MCF 10A (cell line): ENCODE measurements at regions not wholly inside any gene's neighbourhood (a gene's known extent, or its start where the extent isn't known, plus 50 kb on each side); places are given as distances from the start of the nearest gene placed in this dataset.

Experiments
- BruUV-seq: library from RNA; stranded (reverse); fragments of 400-500 nt; replicated peaks from 2 replicates; lab custom pipeline; 2021; lab: Mats Ljungman, UMichigan
- CTCF ChIA-PET: fragments of 300-600 bp; sonication (Branson Sonifier 250); formaldehyde crosslinking; extraction: SDS; loops from one replicate; lab custom pipeline; 2021; ENCODE audit warnings: antibody characterized with exemption, inconsistent platforms; lab: Yijun Ruan, JAX
- POLR2A ChIA-PET: fragments of 300-600, 350-650 bp; sonication (Branson Sonifier 250); formaldehyde crosslinking; extraction: SDS; loops from one replicate; lab custom pipeline; 2020; ENCODE audit warnings: antibody characterized with exemption, inconsistent platforms; lab: Yijun Ruan, JAX
- DNase-seq: peaks from one replicate; pipeline ENCODE4 v3.0.0-alpha.2; 2018; ENCODE audit not compliant: unreplicated experiment
- H3K27ac Mint-ChIP-seq: one replicate; pipeline ENCODE4 v1.8.0; 2022; ENCODE audit warnings: mild to moderate bottlenecking, low read depth, mixed read lengths; ENCODE audit not compliant: unreplicated experiment
- H3K27me3 Mint-ChIP-seq: one replicate; pipeline ENCODE4 v1.8.0; 2022; ENCODE audit warnings: mixed read lengths; ENCODE audit not compliant: insufficient read depth, unreplicated experiment
- H3K36me3 Mint-ChIP-seq: one replicate; pipeline ENCODE4 v1.8.0; 2022; ENCODE audit warnings: mild to moderate bottlenecking, moderate library complexity, mixed read lengths; ENCODE audit not compliant: insufficient read depth, unreplicated experiment
- H3K4me1 Mint-ChIP-seq: one replicate; pipeline ENCODE4 v1.8.0; 2022; ENCODE audit warnings: mixed read lengths; ENCODE audit not compliant: insufficient read depth, unreplicated experiment
- H3K4me3 Mint-ChIP-seq: one replicate; pipeline ENCODE4 v1.8.0; 2022; ENCODE audit warnings: mild to moderate bottlenecking, moderate library complexity, mixed read lengths; ENCODE audit not compliant: unreplicated experiment
- H3K9me3 Mint-ChIP-seq: one replicate; pipeline ENCODE4 v1.8.0; 2022; ENCODE audit warnings: mixed read lengths; ENCODE audit not compliant: unreplicated experiment
- intact Hi-C: fragments of 100-400 bp; cut with micrococcal nuclease; formaldehyde crosslinking; loops from 2 replicates; pipeline ENCODE4 v1.14.1; 2022
- TF ChIP-seq, protein P1 (sequence below): fragments of 200-600 bp; IDR thresholded peaks from one replicate; pipeline ENCODE4 v1.8.0; 2022; ENCODE audit warnings: antibody characterized with exemption, mild to moderate bottlenecking; ENCODE audit not compliant: unreplicated experiment

DNA sequence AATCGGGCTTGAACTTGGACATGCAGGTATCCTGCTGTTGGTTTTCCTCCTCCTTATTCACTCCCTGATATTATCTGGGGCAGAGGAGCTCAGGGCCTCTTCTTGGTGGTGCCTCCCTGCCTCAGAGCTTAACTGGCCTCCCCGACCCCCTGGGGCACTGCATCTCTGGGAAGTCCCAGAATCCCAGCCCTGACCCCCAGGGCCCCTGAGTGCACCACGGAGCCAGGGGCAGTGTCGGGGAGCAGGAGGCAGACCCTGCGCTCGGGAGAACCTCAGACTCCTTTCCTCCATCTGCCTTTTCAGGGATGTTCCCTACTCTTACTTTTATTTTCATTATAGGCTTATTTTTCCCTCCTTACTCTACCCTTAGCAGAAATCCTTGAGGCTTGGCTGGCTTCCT is 537.0 kb downstream of the BRD1 start:
- BruUV-seq: no TSS peak
- no peak overlapping the region for H3K27ac Mint-ChIP-seq
- intact Hi-C loops: no loop called here
- ChIA-PET CTCF (no interaction called here), POLR2A (no interaction called here)
- H3K36me3 Mint-ChIP-seq: no peaks in the 10 kb centered on the region
- H3K27me3 Mint-ChIP-seq: no peaks in the 10 kb centered on the region
- no peak overlapping the region for H3K4me3 Mint-ChIP-seq
- TF ChIP-seq, protein P1, sequence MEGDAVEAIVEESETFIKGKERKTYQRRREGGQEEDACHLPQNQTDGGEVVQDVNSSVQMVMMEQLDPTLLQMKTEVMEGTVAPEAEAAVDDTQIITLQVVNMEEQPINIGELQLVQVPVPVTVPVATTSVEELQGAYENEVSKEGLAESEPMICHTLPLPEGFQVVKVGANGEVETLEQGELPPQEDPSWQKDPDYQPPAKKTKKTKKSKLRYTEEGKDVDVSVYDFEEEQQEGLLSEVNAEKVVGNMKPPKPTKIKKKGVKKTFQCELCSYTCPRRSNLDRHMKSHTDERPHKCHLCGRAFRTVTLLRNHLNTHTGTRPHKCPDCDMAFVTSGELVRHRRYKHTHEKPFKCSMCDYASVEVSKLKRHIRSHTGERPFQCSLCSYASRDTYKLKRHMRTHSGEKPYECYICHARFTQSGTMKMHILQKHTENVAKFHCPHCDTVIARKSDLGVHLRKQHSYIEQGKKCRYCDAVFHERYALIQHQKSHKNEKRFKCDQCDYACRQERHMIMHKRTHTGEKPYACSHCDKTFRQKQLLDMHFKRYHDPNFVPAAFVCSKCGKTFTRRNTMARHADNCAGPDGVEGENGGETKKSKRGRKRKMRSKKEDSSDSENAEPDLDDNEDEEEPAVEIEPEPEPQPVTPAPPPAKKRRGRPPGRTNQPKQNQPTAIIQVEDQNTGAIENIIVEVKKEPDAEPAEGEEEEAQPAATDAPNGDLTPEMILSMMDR: no peak
- DNase-seq: no peak
- peaks cover 17% of the 10 kb centered on the region for H3K9me3 Mint-ChIP-seq
- no peaks in the 10 kb centered on the region for H3K4me1 Mint-ChIP-seq

DNA sequence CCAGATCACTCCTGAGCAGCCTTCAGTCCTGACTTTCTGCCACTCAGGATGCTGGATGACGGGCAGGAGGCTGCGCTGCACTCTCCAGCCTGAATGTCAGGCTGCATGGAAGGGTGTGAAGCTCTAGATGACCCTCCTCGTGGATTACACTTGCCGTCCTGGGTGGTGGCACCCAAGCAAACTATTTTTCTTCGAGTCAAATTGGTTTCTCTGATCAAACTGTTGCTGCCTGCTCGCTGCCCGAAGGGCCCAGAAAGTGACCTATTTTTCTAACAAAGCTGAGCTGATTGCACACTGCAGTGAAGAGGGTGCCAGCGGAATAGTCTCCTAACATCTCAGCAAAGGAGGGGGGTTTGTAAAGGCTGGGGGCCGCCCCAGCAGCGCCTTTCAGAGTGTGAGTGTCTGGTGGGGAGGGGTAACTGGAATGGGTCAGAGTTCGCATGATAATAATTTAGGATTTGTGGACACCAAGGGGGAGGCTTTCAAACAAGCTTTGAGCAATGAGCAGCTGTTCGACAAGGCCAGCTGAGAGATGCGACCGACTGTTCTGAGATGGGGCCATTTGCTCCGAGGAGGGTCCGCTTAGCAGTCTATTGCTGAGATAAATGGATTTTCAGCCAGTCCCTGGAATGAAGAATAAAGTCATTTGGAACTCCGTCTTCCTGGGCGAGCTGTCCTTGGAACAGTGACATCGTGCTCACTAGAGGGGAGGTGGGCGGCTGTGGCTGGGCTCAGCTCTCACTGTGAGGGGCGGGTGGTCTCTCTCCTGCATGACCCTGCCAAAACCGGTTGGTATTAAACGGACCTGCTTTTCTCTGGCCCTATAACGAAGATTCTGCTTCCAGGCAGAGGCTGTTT is 537.6 kb downstream of the BRD1 start:
- no TSS peak for BruUV-seq

DNA sequence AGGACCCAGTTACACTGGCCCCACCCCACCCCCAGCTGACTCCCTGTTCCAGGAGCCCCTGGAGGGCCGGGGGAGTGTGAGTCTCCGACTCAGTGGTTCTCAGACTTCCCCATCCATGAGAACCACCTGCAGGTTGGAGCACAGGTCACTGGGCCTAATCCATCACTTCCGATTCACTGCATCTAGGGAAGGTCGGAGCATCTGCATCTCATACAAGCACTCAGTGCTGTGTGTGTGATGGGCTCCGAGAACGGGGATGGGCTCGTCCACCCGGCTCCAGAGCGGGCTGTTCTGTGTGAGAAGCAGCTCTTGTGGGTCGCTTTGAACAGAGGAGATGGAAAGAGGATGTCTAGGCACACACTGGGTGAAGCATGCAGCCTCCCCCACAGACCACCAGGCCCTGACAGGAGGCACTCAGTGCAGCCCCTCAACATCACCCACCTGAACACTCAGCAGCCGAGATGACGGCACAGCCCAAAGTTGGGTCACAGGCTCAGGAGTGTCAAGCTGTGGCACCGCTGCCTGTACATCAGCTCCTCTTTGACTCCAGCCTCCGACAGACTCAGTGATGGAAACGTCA is 541.4 kb downstream of the BRD1 start:
- no peaks in the 10 kb centered on the region for H3K4me1 Mint-ChIP-seq
- no peak overlapping the region for H3K4me3 Mint-ChIP-seq
- no peak overlapping the region for H3K27ac Mint-ChIP-seq
- ChIA-PET CTCF (interaction anchor here (0.6 kb wide), 1 partner anchor 17 kb away, joined by 3 read pairs; no protein-coding TSS in a partner anchor), POLR2A (no interaction called here)
- intact Hi-C loops: no loop called here
- no TSS peak for BruUV-seq
- DNase-seq: no peak
- H3K27me3 Mint-ChIP-seq: no peaks in the 10 kb centered on the region
- H3K9me3 Mint-ChIP-seq: peaks cover 24% of the 10 kb centered on the region
- H3K36me3 Mint-ChIP-seq: no peaks in the 10 kb centered on the region
- TF ChIP-seq, protein P1: no peak

More for the DNA sequence above, 537.6 kb downstream of the BRD1 start:
- ChIA-PET POLR2A (no interaction called here), CTCF (interaction anchor here (0.7 kb wide), 1 partner anchor 251 kb away, joined by 3 read pairs; no protein-coding TSS in a partner anchor)
- Mint-ChIP-seq H3K4me3 (no peak overlapping the region), H3K27ac (no peak overlapping the region), H3K9me3 (peaks cover 10% of the 10 kb centered on the region), H3K27me3 (no peaks in the 10 kb centered on the region), H3K4me1 (no peaks in the 10 kb centered on the region), H3K36me3 (no peaks in the 10 kb centered on the region)
- intact Hi-C loops: no loop called here
- no peak for DNase-seq
- TF ChIP-seq, protein P1: no peak

DNA sequence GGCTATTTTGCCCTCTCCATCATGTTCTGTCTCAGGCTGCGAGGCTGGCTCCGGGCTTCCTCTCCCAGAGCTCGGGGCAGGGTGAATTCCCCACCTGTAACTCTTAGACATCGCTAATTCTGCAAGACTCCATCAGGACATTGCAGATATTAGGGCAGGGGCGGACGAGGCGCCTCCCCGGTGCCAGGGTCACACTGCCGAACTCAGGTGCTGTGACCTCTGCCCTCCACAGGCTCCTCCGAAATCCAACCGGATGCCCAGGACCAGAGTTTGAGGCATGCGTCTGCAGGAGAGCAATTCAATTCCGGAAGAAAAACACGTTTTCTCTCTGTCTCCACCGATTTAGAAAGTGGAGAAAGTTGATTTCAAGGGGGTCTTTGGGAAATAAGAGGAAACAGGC is 542.7 kb downstream of the BRD1 start:
- no peak overlapping the region for H3K4me3 Mint-ChIP-seq
- intact Hi-C loops: no loop called here
- CTCF ChIA-PET: no interaction called here
- TF ChIP-seq, protein P1: no peak
- no peaks in the 10 kb centered on the region for H3K27me3 Mint-ChIP-seq
- peaks cover 37% of the 10 kb centered on the region for H3K9me3 Mint-ChIP-seq
- no TSS peak for BruUV-seq
- H3K36me3 Mint-ChIP-seq: no peaks in the 10 kb centered on the region
- no peaks in the 10 kb centered on the region for H3K4me1 Mint-ChIP-seq
- H3K27ac Mint-ChIP-seq: no peak overlapping the region
- POLR2A ChIA-PET: no interaction called here
- no peak for DNase-seq
